ENCODE measurements at regions not wholly inside any gene's neighbourhood (a gene's known extent, or its start where the extent isn't known, plus 50 kb on each side); places are given as distances from the start of the nearest gene placed in this dataset.

DNA sequence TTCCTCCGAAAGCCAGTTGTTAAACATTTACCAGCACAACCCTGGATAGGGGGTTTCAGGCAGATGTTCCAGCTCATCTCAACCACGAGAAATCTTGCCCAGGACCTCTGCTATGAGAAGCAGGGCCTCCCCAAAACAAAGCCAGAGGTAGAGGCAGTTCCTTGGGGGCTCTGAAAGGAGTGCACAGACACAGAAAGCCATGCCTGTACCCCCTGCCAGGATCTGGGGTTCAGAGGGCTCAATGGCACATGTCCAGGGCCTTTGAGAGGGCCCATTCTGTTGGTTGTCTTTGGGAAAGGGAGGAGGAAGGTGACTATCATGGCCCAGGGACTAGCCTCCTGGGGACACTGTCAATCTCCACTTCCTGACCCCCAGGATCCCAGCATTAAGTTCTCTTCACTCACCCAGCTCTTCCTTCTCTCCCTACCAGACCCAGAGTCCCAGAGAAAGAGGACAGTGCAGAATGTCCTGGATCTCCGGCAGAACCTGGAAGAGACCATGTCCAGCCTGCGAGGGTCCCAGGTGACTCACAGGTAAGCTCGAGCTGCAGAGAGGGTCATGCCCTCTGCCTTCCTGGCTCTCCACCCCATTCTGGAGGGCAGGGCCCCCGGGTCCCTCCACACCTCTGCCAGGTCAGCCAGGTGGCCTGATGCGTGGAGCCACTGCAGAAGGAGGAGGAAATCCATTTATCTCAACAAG lies 116.4 kb upstream of the IPO9 start:
- TF ChIP-seq, protein P1, sequence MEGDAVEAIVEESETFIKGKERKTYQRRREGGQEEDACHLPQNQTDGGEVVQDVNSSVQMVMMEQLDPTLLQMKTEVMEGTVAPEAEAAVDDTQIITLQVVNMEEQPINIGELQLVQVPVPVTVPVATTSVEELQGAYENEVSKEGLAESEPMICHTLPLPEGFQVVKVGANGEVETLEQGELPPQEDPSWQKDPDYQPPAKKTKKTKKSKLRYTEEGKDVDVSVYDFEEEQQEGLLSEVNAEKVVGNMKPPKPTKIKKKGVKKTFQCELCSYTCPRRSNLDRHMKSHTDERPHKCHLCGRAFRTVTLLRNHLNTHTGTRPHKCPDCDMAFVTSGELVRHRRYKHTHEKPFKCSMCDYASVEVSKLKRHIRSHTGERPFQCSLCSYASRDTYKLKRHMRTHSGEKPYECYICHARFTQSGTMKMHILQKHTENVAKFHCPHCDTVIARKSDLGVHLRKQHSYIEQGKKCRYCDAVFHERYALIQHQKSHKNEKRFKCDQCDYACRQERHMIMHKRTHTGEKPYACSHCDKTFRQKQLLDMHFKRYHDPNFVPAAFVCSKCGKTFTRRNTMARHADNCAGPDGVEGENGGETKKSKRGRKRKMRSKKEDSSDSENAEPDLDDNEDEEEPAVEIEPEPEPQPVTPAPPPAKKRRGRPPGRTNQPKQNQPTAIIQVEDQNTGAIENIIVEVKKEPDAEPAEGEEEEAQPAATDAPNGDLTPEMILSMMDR (IDR thresholded peaks at IDR 0.05) = no peak
- TF ChIP-seq ZFX (IDR thresholded peaks at IDR 0.05; ENCODE audit: borderline replicate concordance) = no peak

Measured in 22Rv1 (cell line).